Caco-2 (cell line): ENCODE measurements at regions not wholly inside any gene's neighbourhood (a gene's known extent, or its start where the extent isn't known, plus 50 kb on each side); places are given as distances from the start of the nearest gene placed in this dataset.
A peak's percentile ranks its signal among the peaks of the same experiment; 100 is the strongest.

Experiments used
- BruUV-seq: library from RNA; stranded (reverse); fragments of 400-500 nt; replicated peaks from 2 replicates; lab custom pipeline; 2021; lab: Mats Ljungman, UMichigan
- CTCF ChIA-PET: fragments of 300-600 bp; sonication (Branson Sonifier 250); formaldehyde crosslinking; loops from one replicate; lab custom pipeline; 2022; ENCODE audit warnings: antibody characterized with exemption; lab: Charles Lee
- POLR2A ChIA-PET: fragments of 300-600 bp; sonication (Branson Sonifier 250); formaldehyde crosslinking; loops from one replicate; lab custom pipeline; 2022; ENCODE audit warnings: antibody characterized with exemption; lab: Charles Lee
- DNase-seq, 2 experiments: peaks; one replicate each; pipeline versions ENCODE4 v3.0.0 to v3.0.0-alpha.2; 2020 to 2022
- H3K27me3 ChIP-seq: replicated peaks from 2 replicates; pipeline ENCODE4 v1.6.0; 2011; ENCODE audit warnings: low read length; ENCODE audit not compliant: control insufficient read depth, insufficient read depth
- H3K36me3 ChIP-seq: 2 replicates; pipeline ENCODE4 v1.5.1; 2011; ENCODE audit warnings: low read length; ENCODE audit not compliant: control insufficient read depth, insufficient read depth
- H3K4me1 ChIP-seq: fragments of 250-450 bp; sonication (Bioruptor Pico); 2 replicates; pipeline ENCODE4 v1.5.1; 2020; ENCODE audit warnings: mild to moderate bottlenecking
- H3K4me3 ChIP-seq: 2 replicates; pipeline ENCODE4 v1.5.1; 2011; ENCODE audit warnings: low read depth, mild to moderate bottlenecking, control low read depth, low read length
- H3K9me3 ChIP-seq: fragments of 250-450 bp; sonication (Bioruptor Pico); 2 replicates; pipeline ENCODE4 v1.5.1; 2020; ENCODE audit warnings: mild to moderate bottlenecking, moderate library complexity
- H3K27ac Mint-ChIP-seq: one replicate; pipeline ENCODE4 v1.8.0; 2022; ENCODE audit warnings: mixed read lengths; ENCODE audit not compliant: unreplicated experiment
- H3K27me3 Mint-ChIP-seq: one replicate; pipeline ENCODE4 v1.8.0; 2022; ENCODE audit warnings: mixed read lengths; ENCODE audit not compliant: insufficient read depth, unreplicated experiment
- H3K36me3 Mint-ChIP-seq: one replicate; pipeline ENCODE4 v1.8.0; 2022; ENCODE audit warnings: mild to moderate bottlenecking, mixed read lengths; ENCODE audit not compliant: insufficient read depth, unreplicated experiment
- H3K4me1 Mint-ChIP-seq: one replicate; pipeline ENCODE4 v1.8.0; 2022; ENCODE audit warnings: low read depth, mixed read lengths; ENCODE audit not compliant: unreplicated experiment
- H3K4me3 Mint-ChIP-seq: one replicate; pipeline ENCODE4 v1.8.0; 2022; ENCODE audit warnings: mild to moderate bottlenecking, moderate library complexity, mixed read lengths; ENCODE audit not compliant: unreplicated experiment
- H3K9me3 Mint-ChIP-seq: one replicate; pipeline ENCODE4 v1.8.0; 2022; ENCODE audit warnings: mixed read lengths; ENCODE audit not compliant: unreplicated experiment
- intact Hi-C: fragments of 100-400 bp; cut with micrococcal nuclease; formaldehyde crosslinking; loops from one replicate; pipeline ENCODE4 v1.10.0; 2022; ENCODE audit not compliant: unreplicated experiment
- TF ChIP-seq, protein P1 (sequence below), 2 experiments: fragments of 200-600 bp in 1 of 2; IDR thresholded peaks; 1 replicate in 1 of 2; 2 replicates in 1 of 2; pipeline versions ENCODE4 v1.5.1 to v1.8.0; 2011 to 2022; ENCODE audit warnings: antibody characterized with exemption in 1 of 2, control low read depth in 1 of 2, inconsistent platforms in 1 of 2, low read depth in 1 of 2, low read length in 1 of 2, mild to moderate bottlenecking in 1 of 2, moderate library complexity in 1 of 2; ENCODE audit not compliant: insufficient read depth in 1 of 2, severe bottlenecking in 1 of 2, unreplicated experiment in 1 of 2

DNA sequence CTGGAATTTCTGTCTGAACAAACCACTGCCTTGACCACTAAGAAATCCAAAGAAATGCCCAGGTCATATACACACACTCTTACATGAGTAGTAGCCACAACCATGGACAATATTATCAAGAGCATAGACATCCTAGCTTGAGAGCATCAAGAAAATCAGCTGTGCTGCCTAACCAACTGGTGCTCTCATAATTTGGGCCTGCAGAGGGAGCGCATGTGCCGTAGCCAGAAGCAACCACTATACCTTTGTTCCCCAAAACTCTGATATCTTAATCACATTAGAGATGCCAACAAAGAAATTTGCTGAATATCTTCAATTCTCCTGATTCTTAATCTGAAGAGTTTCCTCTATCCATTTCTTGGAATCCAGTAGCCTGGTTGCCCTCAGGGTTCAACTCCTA, 163.6 kb downstream of the ZNF674 start:
- TF ChIP-seq, protein P1, sequence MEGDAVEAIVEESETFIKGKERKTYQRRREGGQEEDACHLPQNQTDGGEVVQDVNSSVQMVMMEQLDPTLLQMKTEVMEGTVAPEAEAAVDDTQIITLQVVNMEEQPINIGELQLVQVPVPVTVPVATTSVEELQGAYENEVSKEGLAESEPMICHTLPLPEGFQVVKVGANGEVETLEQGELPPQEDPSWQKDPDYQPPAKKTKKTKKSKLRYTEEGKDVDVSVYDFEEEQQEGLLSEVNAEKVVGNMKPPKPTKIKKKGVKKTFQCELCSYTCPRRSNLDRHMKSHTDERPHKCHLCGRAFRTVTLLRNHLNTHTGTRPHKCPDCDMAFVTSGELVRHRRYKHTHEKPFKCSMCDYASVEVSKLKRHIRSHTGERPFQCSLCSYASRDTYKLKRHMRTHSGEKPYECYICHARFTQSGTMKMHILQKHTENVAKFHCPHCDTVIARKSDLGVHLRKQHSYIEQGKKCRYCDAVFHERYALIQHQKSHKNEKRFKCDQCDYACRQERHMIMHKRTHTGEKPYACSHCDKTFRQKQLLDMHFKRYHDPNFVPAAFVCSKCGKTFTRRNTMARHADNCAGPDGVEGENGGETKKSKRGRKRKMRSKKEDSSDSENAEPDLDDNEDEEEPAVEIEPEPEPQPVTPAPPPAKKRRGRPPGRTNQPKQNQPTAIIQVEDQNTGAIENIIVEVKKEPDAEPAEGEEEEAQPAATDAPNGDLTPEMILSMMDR (IDR thresholded peaks at IDR 0.05; ENCODE audit: insufficient read depth in 1 of 2, low read depth in 1 of 2, low read length in 1 of 2, severe bottlenecking in 1 of 2, unreplicated experiment in 1 of 2): peak in 1 of 2 experiments; percentile 35
- H3K27me3 ChIP-seq: no peaks in the 10 kb centered on the region
- Mint-ChIP-seq H3K36me3 (peaks cover 6% of the 10 kb centered on the region), H3K27ac (no peak overlapping the region), H3K4me1 (peaks cover 8% of the 10 kb centered on the region), H3K4me3 (no peak overlapping the region), H3K27me3 (no peaks in the 10 kb centered on the region), H3K9me3 (peaks cover 12% of the 10 kb centered on the region)
- peak; percentile 23 to 40 for DNase-seq
- H3K36me3 ChIP-seq: no peaks in the 10 kb centered on the region
- intact Hi-C loops: loop anchor here (1.0 kb wide), 1 partner anchor 28 kb away; no protein-coding TSS in a partner anchor
- H3K9me3 ChIP-seq: no peaks in the 10 kb centered on the region
- ChIA-PET POLR2A (no interaction called here), CTCF (interaction anchor here (1.7 kb wide), 1 partner anchor 27 kb away, joined by 9 read pairs; no protein-coding TSS in a partner anchor)
- H3K4me1 ChIP-seq: 0 out of 2 replicates have a peak, but pooled peaks cover 1% of the 10 kb centered on the region
- BruUV-seq: no TSS peak
- no peak overlapping the region for H3K4me3 ChIP-seq

DNA sequence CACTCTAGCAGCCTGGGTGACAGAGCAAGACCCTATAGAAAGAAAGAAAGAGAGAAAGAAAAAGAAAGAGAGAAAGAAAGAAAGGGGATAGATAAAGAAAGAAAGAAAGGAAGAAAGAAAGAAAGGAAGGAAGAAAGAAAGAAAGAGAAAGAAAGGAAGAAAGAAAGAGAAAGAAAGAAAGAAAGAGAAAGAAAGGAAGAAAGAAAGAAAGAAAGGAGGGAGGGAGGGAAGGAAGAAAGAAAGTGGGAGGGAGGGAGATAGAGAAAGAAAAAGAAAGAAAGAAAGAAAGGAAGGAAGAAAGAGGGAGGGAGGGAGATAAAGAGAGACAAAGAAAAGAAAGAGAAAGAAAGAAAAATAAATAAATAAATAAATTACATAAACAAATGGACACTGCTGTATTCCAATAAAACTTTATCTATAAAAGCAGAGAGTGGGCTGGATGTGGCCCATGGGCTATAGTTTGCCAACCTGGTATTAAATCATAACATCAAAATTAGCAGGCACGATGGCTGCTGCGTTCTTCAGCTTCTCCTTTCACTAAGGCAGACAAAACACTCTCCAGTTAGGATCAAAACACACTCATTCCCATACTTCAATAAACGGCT, 165.0 kb downstream of the ZNF674 start:
- TF ChIP-seq, protein P1 (IDR thresholded peaks at IDR 0.05; ENCODE audit: insufficient read depth in 1 of 2, low read depth in 1 of 2, low read length in 1 of 2, severe bottlenecking in 1 of 2, unreplicated experiment in 1 of 2): no peak
- ChIA-PET POLR2A (no interaction called here), CTCF (no interaction called here)
- no TSS peak for BruUV-seq
- H3K27ac Mint-ChIP-seq: no peak overlapping the region
- intact Hi-C loops: no loop called here
- H3K27me3 Mint-ChIP-seq: no peaks in the 10 kb centered on the region
- H3K36me3 Mint-ChIP-seq: peaks cover 6% of the 10 kb centered on the region
- no peak overlapping the region for H3K4me3 Mint-ChIP-seq
- H3K4me3 ChIP-seq: no peak overlapping the region
- peaks cover 9% of the 10 kb centered on the region for H3K4me1 ChIP-seq
- no peaks in the 10 kb centered on the region for H3K27me3 ChIP-seq
- H3K4me1 Mint-ChIP-seq: peaks cover 5% of the 10 kb centered on the region
- no peak for DNase-seq
- peaks cover 12% of the 10 kb centered on the region for H3K9me3 Mint-ChIP-seq
- H3K9me3 ChIP-seq: no peaks in the 10 kb centered on the region
- H3K36me3 ChIP-seq: no peaks in the 10 kb centered on the region

DNA sequence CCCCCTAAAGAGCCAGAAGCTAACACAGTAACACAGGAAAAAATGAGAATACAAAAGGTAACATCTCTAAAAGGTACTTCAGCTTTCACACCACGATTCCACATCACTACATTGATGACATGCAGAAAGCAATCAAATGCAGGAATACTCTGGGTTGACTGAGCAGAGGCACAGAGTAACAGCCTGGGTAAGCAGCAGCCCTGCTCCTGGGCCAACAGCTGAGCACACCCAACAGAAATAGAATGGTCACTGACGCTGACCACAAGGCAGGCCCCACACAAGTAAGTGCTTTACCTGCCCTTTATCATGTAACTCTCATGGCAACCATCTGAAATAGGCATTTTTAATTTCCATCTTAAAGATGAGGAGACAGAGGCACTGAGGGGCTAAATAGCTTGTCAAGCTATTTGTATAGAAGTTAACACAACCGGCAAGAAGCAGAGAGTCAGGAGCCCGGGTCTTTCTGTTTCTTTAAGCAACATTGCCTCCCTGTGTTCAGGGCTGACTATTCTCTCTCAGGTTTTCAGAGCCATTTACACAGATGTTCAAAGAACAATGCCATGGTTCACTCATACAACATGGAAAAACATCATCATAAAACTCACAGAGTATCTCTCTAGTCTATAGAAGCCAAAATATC, 168.9 kb downstream of the ZNF674 start:
- peaks cover 16% of the 10 kb centered on the region for H3K4me1 ChIP-seq
- H3K27me3 ChIP-seq: no peaks in the 10 kb centered on the region
- H3K9me3 ChIP-seq: no peaks in the 10 kb centered on the region
- intact Hi-C loops: loop anchor here (1.0 to 5.0 kb wide), 3 partner anchors 49 to 861 kb away; no protein-coding TSS in a partner anchor
- peak; percentile 44 to 50 for DNase-seq
- no peak overlapping the region for H3K27ac Mint-ChIP-seq
- H3K27me3 Mint-ChIP-seq: no peaks in the 10 kb centered on the region
- ChIA-PET POLR2A (no interaction called here), CTCF (interaction anchor here (0.6 to 1.2 kb wide), 8 partner anchors 10 to 1098 kb away, joined by 3 to 7 read pairs (median 4); no protein-coding TSS in a partner anchor)
- peaks cover 6% of the 10 kb centered on the region for H3K36me3 Mint-ChIP-seq
- no peaks in the 10 kb centered on the region for H3K36me3 ChIP-seq
- TF ChIP-seq, protein P1 (IDR thresholded peaks at IDR 0.05; ENCODE audit: insufficient read depth in 1 of 2, low read depth in 1 of 2, low read length in 1 of 2, severe bottlenecking in 1 of 2, unreplicated experiment in 1 of 2): peak in 1 of 2 experiments; percentile 38
- peaks cover 12% of the 10 kb centered on the region for H3K9me3 Mint-ChIP-seq
- no peak overlapping the region for H3K4me3 Mint-ChIP-seq
- no TSS peak for BruUV-seq
- no peak overlapping the region for H3K4me3 ChIP-seq
- H3K4me1 Mint-ChIP-seq: peaks cover 19% of the 10 kb centered on the region
